HepG2 (cell line): ENCODE measurements at regions not wholly inside any gene's neighbourhood (a gene's known extent, or its start where the extent isn't known, plus 50 kb on each side); places are given as distances from the start of the nearest gene placed in this dataset.

Source experiments
- CREM ChIP-seq, 2 experiments: sonication (generic) in 1 of 2; formaldehyde crosslinking in 1 of 2; IDR thresholded peaks; 2 replicates each; pipeline versions ENCODE4 v1.4.0 to v1.6.1; 2016 to 2020; ENCODE audit warnings: antibody characterized with exemption in 1 of 2, mild to moderate bottlenecking in 1 of 2, missing genetic modification reagents in 1 of 2
- CTCF ChIP-seq: sonication (generic); formaldehyde crosslinking; IDR thresholded peaks from 2 replicates; pipeline ENCODE4 v1.5.0; 2020; ENCODE audit warnings: mild to moderate bottlenecking, missing genetic modification reagents, moderate library complexity
- IRF2 ChIP-seq: IDR thresholded peaks from 2 replicates; pipeline ENCODE4 v1.6.1; 2018; ENCODE audit warnings: missing genetic modification reagents, missing compliant biosample characterization
- JUND ChIP-seq: sonication (generic); formaldehyde crosslinking; IDR thresholded peaks from 2 replicates; pipeline ENCODE4 v1.8.0; 2022; ENCODE audit warnings: mild to moderate bottlenecking, missing genetic modification reagents
- POLR2A ChIP-seq, 2 experiments: IDR thresholded peaks; 2 replicates each; pipeline ENCODE4 v1.6.1; 2011; ENCODE audit warnings: low read depth in 2 of 2, low read length in 2 of 2, mild to moderate bottlenecking in 1 of 2, moderate library complexity in 1 of 2; ENCODE audit not compliant: insufficient read depth in 1 of 2
- SMC3 ChIP-seq: IDR thresholded peaks from 2 replicates; pipeline ENCODE4 v1.6.1; 2011; ENCODE audit warnings: low read length, improper control_type of control experiment
- TP53 ChIP-seq: sonication (generic); formaldehyde crosslinking; conservative IDR thresholded peaks from 2 replicates; pipeline ENCODE4 v1.4.0; 2020; ENCODE audit warnings: missing genetic modification reagents
- U2AF2 ChIP-seq: fragments of 200-400 bp; formaldehyde crosslinking; IDR thresholded peaks from 2 replicates; pipeline ENCODE4 v1.6.1; 2017; ENCODE audit warnings: low read depth, mild to moderate bottlenecking, low read length
- ZNF274 ChIP-seq: sonication (generic); formaldehyde crosslinking; IDR thresholded peaks from 2 replicates; pipeline ENCODE4 v1.5.1; 2020; ENCODE audit warnings: mild to moderate bottlenecking, missing genetic modification reagents
- ZZZ3 ChIP-seq: sonication (generic); formaldehyde crosslinking; IDR thresholded peaks from 2 replicates; pipeline ENCODE4 v1.4.0; 2020; ENCODE audit warnings: missing genetic modification reagents, mild to moderate bottlenecking, borderline replicate concordance

- TF ChIP-seq CTCF (CRISPR knock-in tag): no peak
- TF ChIP-seq POLR2A (IDR thresholded peaks at IDR 0.05; ENCODE audit: insufficient read depth in 1 of 2, low read depth in 2 of 2, low read length in 2 of 2): no peak
- no peak for TF ChIP-seq JUND (CRISPR knock-in tag)
- TF ChIP-seq SMC3: no peak
- no peak for TF ChIP-seq ZZZ3 (CRISPR knock-in tag)
- no peak for TF ChIP-seq ZNF274 (CRISPR knock-in tag)
- TF ChIP-seq TP53 (CRISPR knock-in tag): no peak
- no peak for TF ChIP-seq IRF2 (CRISPR knock-in tag)
- no peak for TF ChIP-seq CREM (IDR thresholded peaks at IDR 0.05)
- TF ChIP-seq CREM (CRISPR knock-in tag; IDR thresholded peaks at IDR 0.05): no peak
- no peak for TF ChIP-seq U2AF2
Observed at GRCh38 chr21:28791595-28792282, 200.9 kb downstream of the LTN1 start.
